ENCODE measurements at regions not wholly inside any gene's neighbourhood (a gene's known extent, or its start where the extent isn't known, plus 50 kb on each side); places are given as distances from the start of the nearest gene placed in this dataset.

GRCh38 chr15:95929232-95929846 is 401.2 kb upstream of the NR2F2 start (continued):
- TF ChIP-seq AR (CRISPR knock-in tag; IDR thresholded peaks at IDR 0.05) = no peak
- no peak for TF ChIP-seq NFYB (CRISPR knock-in tag; conservative IDR thresholded peaks at IDR 0.05; ENCODE audit: low read depth)
- TF ChIP-seq ATF6 (CRISPR knock-in tag; IDR thresholded peaks at IDR 0.05) = no peak
- TF ChIP-seq E2F1 (CRISPR knock-in tag; IDR thresholded peaks at IDR 0.05) = no peak
- TF ChIP-seq SP1 (CRISPR knock-in tag; conservative IDR thresholded peaks at IDR 0.05) = no peak

GRCh38 chr15:95930659-95931375 is 399.7 kb upstream of the NR2F2 start:
- ATAC-seq (no peak), DNase-seq (ENCODE audit: low spot score) (no peak)
- Mint-ChIP-seq H3K4me3 (no peak overlapping the region), H3K36me3 (no peaks in the 10 kb centered on the region), H3K27me3 (ENCODE audit: low read depth) (peaks cover 8% of the 10 kb centered on the region), H3K27ac (no peak overlapping the region), H3K4me1 (no peaks in the 10 kb centered on the region), H3K9me3 (no peaks in the 10 kb centered on the region)
- CTCF ChIA-PET = no interaction called here
- POLR2A ChIA-PET = no interaction called here
- TF ChIP-seq NFE2L1 (CRISPR knock-in tag; IDR thresholded peaks at IDR 0.05) (no peak), PRDM15 (CRISPR knock-in tag; IDR thresholded peaks at IDR 0.05) (no peak), FOXP4 (CRISPR knock-in tag; IDR thresholded peaks at IDR 0.05) (no peak), GRHL2 (CRISPR knock-in tag; IDR thresholded peaks at IDR 0.05; ENCODE audit: insufficient replicate concordance, severe bottlenecking) (no peak), JUN (CRISPR knock-in tag; IDR thresholded peaks at IDR 0.05) (no peak), AR (CRISPR knock-in tag; IDR thresholded peaks at IDR 0.05) (no peak), ZNF219 (CRISPR knock-in tag; IDR thresholded peaks at IDR 0.05; ENCODE audit: borderline replicate concordance) (no peak)
